Calu3 (cell line): ENCODE measurements at regions not wholly inside any gene's neighbourhood (a gene's known extent, or its start where the extent isn't known, plus 50 kb on each side); places are given as distances from the start of the nearest gene placed in this dataset.

Experiments used
- BruUV-seq: library from RNA; stranded (reverse); fragments of 400-500 nt; replicated peaks from 2 replicates; lab custom pipeline; 2021; lab: Mats Ljungman, UMichigan
- CTCF ChIA-PET: fragments of 300-600 bp; sonication (Branson Sonifier 250); formaldehyde crosslinking; loops from one replicate; lab custom pipeline; 2022; ENCODE audit warnings: antibody characterized with exemption; lab: Charles Lee
- DNase-seq: peaks from one replicate; pipeline ENCODE4 v3.0.0; 2022
- H3K27ac Mint-ChIP-seq: one replicate; pipeline ENCODE4 v1.8.0; 2022; ENCODE audit warnings: mixed read lengths; ENCODE audit not compliant: unreplicated experiment
- H3K27me3 Mint-ChIP-seq: one replicate; pipeline ENCODE4 v1.8.0; 2022; ENCODE audit warnings: mixed read lengths; ENCODE audit not compliant: unreplicated experiment
- H3K36me3 Mint-ChIP-seq: one replicate; pipeline ENCODE4 v1.8.0; 2022; ENCODE audit warnings: mild to moderate bottlenecking, moderate library complexity, mixed read lengths; ENCODE audit not compliant: insufficient read depth, unreplicated experiment
- H3K4me1 Mint-ChIP-seq: one replicate; pipeline ENCODE4 v1.8.0; 2022; ENCODE audit warnings: mild to moderate bottlenecking, low read depth, mixed read lengths; ENCODE audit not compliant: unreplicated experiment
- H3K4me3 Mint-ChIP-seq: one replicate; pipeline ENCODE4 v1.8.0; 2022; ENCODE audit warnings: mild to moderate bottlenecking, low read depth, moderate library complexity, mixed read lengths; ENCODE audit not compliant: unreplicated experiment
- H3K9me3 Mint-ChIP-seq: one replicate; pipeline ENCODE4 v1.8.0; 2022; ENCODE audit warnings: low read depth, mixed read lengths; ENCODE audit not compliant: unreplicated experiment
- intact Hi-C: fragments of 100-400 bp; cut with micrococcal nuclease; formaldehyde crosslinking; loops from one replicate; pipeline ENCODE4 v1.10.0; 2022; ENCODE audit not compliant: unreplicated experiment
- TF ChIP-seq, protein P1 (sequence below): fragments of 200-600 bp; IDR thresholded peaks from one replicate; pipeline ENCODE4 v1.8.0; 2022; ENCODE audit warnings: antibody characterized with exemption; ENCODE audit not compliant: unreplicated experiment

DNA sequence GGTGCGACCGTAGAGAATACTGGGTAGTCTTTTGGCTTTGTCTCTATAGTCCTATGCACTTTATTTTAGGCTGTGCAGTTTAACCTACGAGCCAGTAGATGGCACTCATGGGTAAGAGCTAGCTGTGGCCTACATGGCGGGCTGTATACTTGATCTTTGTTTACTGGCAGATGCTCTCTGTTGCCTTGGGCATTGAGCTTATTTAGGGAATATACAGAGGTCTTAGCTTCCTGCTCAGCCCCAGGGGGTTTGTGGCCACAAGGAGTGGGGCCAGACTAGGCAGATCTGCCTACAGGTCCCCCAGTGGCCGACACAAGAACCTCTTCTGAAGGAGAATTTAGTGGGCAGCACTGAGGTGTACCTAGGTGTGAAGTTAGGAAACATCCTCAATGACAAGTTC is 227.6 kb upstream of the HDX start:
- no peaks in the 10 kb centered on the region for H3K36me3 Mint-ChIP-seq
- CTCF ChIA-PET, result interaction anchor here (0.6 to 1.1 kb wide), 3 partner anchors 56 to 323 kb away, joined by 3 to 11 read pairs (median 7); no protein-coding TSS in a partner anchor
- H3K27ac Mint-ChIP-seq, result no peak overlapping the region
- peak; percentile 4 for DNase-seq
- intact Hi-C loops, result loop anchor here (1.0 kb wide), 2 partner anchors 177 to 323 kb away; no protein-coding TSS in a partner anchor
- H3K27me3 Mint-ChIP-seq, result no peaks in the 10 kb centered on the region
- TF ChIP-seq, protein P1, sequence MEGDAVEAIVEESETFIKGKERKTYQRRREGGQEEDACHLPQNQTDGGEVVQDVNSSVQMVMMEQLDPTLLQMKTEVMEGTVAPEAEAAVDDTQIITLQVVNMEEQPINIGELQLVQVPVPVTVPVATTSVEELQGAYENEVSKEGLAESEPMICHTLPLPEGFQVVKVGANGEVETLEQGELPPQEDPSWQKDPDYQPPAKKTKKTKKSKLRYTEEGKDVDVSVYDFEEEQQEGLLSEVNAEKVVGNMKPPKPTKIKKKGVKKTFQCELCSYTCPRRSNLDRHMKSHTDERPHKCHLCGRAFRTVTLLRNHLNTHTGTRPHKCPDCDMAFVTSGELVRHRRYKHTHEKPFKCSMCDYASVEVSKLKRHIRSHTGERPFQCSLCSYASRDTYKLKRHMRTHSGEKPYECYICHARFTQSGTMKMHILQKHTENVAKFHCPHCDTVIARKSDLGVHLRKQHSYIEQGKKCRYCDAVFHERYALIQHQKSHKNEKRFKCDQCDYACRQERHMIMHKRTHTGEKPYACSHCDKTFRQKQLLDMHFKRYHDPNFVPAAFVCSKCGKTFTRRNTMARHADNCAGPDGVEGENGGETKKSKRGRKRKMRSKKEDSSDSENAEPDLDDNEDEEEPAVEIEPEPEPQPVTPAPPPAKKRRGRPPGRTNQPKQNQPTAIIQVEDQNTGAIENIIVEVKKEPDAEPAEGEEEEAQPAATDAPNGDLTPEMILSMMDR, result peak; percentile 54
- no peaks in the 10 kb centered on the region for H3K4me1 Mint-ChIP-seq
- H3K9me3 Mint-ChIP-seq, result peaks cover 3% of the 10 kb centered on the region
- BruUV-seq, result no TSS peak
- H3K4me3 Mint-ChIP-seq, result no peak overlapping the region

DNA sequence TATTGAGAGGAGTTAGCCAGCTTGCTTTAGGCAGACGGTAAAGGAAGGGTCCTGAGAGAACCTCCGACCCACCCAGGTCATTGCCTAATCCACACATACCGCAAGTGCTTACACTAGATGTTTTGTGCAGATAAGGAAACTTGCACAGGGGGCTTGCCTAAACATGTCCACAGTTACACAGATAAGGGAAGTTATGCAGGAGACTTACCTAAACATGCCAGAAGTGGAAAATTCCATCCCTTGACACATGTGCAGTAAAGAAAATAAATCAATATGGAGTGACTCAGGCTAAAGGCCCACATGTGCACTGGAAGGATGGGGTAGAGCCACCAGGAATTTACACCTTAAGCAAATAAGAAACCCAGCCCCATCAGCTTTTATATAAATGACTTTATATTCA is 232.8 kb upstream of the HDX start:
- H3K9me3 Mint-ChIP-seq, result peaks cover 5% of the 10 kb centered on the region
- H3K4me1 Mint-ChIP-seq, result no peaks in the 10 kb centered on the region
- no TSS peak for BruUV-seq
- TF ChIP-seq, protein P1, result no peak
- H3K27me3 Mint-ChIP-seq, result no peaks in the 10 kb centered on the region
- no peak overlapping the region for H3K27ac Mint-ChIP-seq
- CTCF ChIA-PET, result no interaction called here
- no peak overlapping the region for H3K4me3 Mint-ChIP-seq
- DNase-seq, result no peak
- intact Hi-C loops, result no loop called here
- no peaks in the 10 kb centered on the region for H3K36me3 Mint-ChIP-seq

DNA sequence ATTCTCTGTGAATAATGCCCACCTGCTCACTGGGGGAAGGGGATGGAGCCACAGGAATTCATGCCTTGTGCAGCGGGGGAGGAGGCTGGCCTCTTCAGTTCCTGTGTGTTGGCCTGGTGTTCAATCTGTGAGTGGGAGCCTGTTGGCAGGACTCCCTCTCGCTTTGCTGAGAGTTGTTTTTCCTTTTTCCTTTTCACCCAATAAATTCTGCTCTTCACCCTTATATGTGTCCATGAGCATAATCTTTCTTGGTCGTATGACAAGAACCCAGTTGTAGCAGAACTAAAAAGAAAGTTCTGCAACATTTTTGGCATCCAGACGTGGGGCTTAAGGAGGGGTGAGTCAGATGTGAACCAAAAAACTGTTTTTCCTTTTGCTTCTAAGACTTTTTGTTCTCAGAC is 235.2 kb upstream of the HDX start:
- TF ChIP-seq, protein P1, result no peak
- no TSS peak for BruUV-seq
- CTCF ChIA-PET, result no interaction called here
- H3K36me3 Mint-ChIP-seq, result no peaks in the 10 kb centered on the region
- no peak for DNase-seq
- no peak overlapping the region for H3K4me3 Mint-ChIP-seq
- intact Hi-C loops, result no loop called here
- H3K27me3 Mint-ChIP-seq, result no peaks in the 10 kb centered on the region
- H3K9me3 Mint-ChIP-seq, result peaks cover 5% of the 10 kb centered on the region
- no peak overlapping the region for H3K27ac Mint-ChIP-seq
- no peaks in the 10 kb centered on the region for H3K4me1 Mint-ChIP-seq

DNA sequence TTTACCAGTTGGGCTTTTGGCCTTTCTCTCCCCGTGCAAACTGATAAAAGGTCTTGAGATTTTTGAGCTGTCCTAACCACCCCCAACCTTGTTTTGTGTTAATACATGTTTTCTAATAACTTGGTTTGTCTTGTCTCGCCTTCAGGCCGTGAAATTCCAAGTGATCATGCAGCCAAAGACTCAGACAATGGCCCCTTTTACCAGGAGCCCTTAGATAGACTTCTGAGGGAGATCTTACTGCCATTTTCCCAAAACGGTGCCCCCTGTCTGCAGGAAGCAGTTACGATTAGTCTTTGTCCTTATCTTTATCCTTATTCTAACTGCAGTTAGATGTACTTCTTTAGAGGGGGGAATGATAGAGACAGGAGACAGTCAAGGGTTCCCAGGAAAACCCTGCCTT is 245.3 kb upstream of the HDX start:
- no TSS peak for BruUV-seq
- H3K4me3 Mint-ChIP-seq, result no peak overlapping the region
- no peaks in the 10 kb centered on the region for H3K36me3 Mint-ChIP-seq
- intact Hi-C loops, result no loop called here
- no peak for DNase-seq
- H3K27me3 Mint-ChIP-seq, result no peaks in the 10 kb centered on the region
- no peak overlapping the region for H3K27ac Mint-ChIP-seq
- CTCF ChIA-PET, result no interaction called here
- no peaks in the 10 kb centered on the region for H3K4me1 Mint-ChIP-seq
- TF ChIP-seq, protein P1, result no peak
- peaks cover 2% of the 10 kb centered on the region for H3K9me3 Mint-ChIP-seq
